Immature natural killer cell (primary cell): ENCODE measurements at regions not wholly inside any gene's neighbourhood (a gene's known extent, or its start where the extent isn't known, plus 50 kb on each side); places are given as distances from the start of the nearest gene placed in this dataset.

ENCODE experiments used
- DNase-seq, 3 donors: peaks; one replicate each; pipeline ENCODE4 v3.0.0; 2022; ENCODE audit warnings: mixed read lengths in 1 of 3
- H3K27ac Mint-ChIP-seq, 6 donors: one replicate each; pipeline ENCODE4 v1.8.0; 2020; ENCODE audit warnings: mixed read lengths in 6 of 6, mild to moderate bottlenecking in 5 of 6, inconsistent platforms in 4 of 6, moderate library complexity in 3 of 6
- H3K27me3 Mint-ChIP-seq, 3 donors: one replicate each; pipeline ENCODE4 v1.8.0; 2020 to 2021; ENCODE audit warnings: low read depth in 3 of 3, mild to moderate bottlenecking in 3 of 3, mixed read lengths in 3 of 3, moderate library complexity in 3 of 3, inconsistent platforms in 1 of 3
- H3K36me3 Mint-ChIP-seq, 3 donors: one replicate each; pipeline ENCODE4 v1.8.0; 2020; ENCODE audit warnings: mixed read lengths in 3 of 3, inconsistent platforms in 2 of 3, mild to moderate bottlenecking in 2 of 3
- H3K4me1 Mint-ChIP-seq, 2 donors: one replicate each; pipeline ENCODE4 v1.8.0; 2020; ENCODE audit warnings: inconsistent platforms in 2 of 2, mild to moderate bottlenecking in 2 of 2, mixed read lengths in 2 of 2, moderate library complexity in 1 of 2
- H3K4me3 Mint-ChIP-seq, 5 donors: one replicate each; pipeline ENCODE4 v1.8.0; 2020; ENCODE audit warnings: mild to moderate bottlenecking in 5 of 5, mixed read lengths in 5 of 5, inconsistent platforms in 3 of 5, moderate library complexity in 3 of 5
- H3K9me3 Mint-ChIP-seq, 6 donors: one replicate each; pipeline ENCODE4 v1.8.0; 2020; ENCODE audit warnings: mild to moderate bottlenecking in 6 of 6, mixed read lengths in 6 of 6, inconsistent platforms in 4 of 6, moderate library complexity in 3 of 6

DNA sequence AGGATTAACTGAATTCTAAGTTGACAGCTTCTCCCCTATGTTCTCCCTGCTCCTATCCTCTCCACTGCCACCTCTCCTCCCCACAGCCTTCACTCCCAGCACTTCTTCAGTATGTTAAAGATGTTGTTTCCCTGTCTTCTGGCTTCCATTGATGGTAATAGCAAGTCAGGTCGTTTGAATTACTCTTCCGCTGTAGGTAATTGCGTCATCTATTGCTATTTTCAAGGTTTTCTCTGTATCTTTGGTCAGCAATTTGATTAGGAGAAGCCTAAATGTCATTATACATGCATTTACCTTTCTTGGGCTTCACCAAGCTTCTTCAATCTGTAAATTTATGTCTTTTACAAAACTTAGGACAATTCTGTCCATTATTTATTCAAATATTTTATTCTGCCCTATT, 377.3 kb upstream of the KLF12 start:
- no peak overlapping the region for H3K27ac Mint-ChIP-seq
- H3K4me1 Mint-ChIP-seq: no peaks in the 10 kb centered on the region
- H3K9me3 Mint-ChIP-seq: peaks cover 0 to 10% (median 2%) of the 10 kb centered on the region in 6 donors
- no peak overlapping the region for H3K4me3 Mint-ChIP-seq
- H3K27me3 Mint-ChIP-seq: peaks cover 2 to 14% (median 6%) of the 10 kb centered on the region in 3 donors
- no peak for DNase-seq
- H3K36me3 Mint-ChIP-seq: no peaks in the 10 kb centered on the region

DNA sequence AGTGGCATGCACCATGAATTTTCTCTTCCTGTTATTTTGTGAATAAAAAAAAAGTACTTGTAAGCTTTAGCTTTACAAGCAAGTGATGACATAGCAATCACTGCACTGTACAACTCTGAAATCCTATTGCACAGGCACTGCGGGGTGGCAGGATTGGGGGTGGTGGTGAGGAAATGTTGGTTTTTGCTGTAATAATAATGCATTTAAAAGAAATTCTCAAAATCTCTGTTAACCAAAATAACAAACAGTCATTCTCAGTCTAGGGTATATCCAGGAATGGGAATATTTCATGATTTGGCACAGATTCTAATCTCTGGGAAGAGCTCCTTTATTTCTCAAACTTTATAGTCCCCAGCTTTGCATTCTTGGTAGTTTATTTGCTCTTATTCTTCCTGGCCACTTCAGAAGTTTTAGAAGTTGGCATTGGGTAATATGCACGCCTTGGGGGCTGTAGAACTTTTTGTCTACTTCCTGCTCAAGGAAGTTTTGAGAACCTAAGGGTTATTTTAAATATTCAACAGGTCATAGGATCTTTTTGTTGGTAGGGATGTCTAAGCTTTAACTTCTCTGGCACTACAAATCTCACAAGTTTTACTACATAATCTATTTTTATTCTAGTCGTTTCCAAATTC, 353.0 kb upstream of the KLF12 start:
- Mint-ChIP-seq H3K27me3 (peaks cover 3 to 13% (median 9%) of the 10 kb centered on the region in 3 donors), H3K4me1 (no peaks in the 10 kb centered on the region), H3K27ac (no peak overlapping the region), H3K4me3 (no peak overlapping the region), H3K9me3 (peaks cover 0 to 2% (median 0%) of the 10 kb centered on the region in 6 donors), H3K36me3 (peaks cover 0 to 4% (median 0%) of the 10 kb centered on the region in 3 donors)
- DNase-seq: no peak

DNA sequence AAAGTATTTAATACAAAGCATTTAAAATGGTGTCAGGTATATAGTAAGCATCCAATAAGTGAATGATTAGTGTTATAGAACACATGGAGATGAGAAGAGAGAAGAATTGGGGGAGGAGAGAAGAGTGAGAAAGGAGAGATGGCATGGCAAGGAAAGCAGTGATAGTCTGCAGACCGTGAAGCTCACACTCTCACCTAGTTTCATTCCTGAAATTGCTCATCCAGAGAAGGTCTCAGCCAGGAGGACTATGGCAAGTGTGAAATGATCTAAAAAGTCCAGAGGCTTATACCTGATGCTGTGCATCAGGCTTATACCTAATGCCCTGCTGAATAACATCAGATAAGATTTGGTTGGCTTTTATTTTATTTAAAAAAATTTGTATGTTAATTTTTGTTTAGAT, 351.6 kb upstream of the KLF12 start:
- no peak overlapping the region for H3K4me3 Mint-ChIP-seq
- no peaks in the 10 kb centered on the region for H3K4me1 Mint-ChIP-seq
- no peak overlapping the region for H3K27ac Mint-ChIP-seq
- DNase-seq: no peak
- H3K9me3 Mint-ChIP-seq: peaks cover 0 to 2% (median 0%) of the 10 kb centered on the region in 6 donors
- peaks cover 2 to 13% (median 9%) of the 10 kb centered on the region in 3 donors for H3K27me3 Mint-ChIP-seq
- peaks cover 0 to 4% (median 0%) of the 10 kb centered on the region in 3 donors for H3K36me3 Mint-ChIP-seq

DNA sequence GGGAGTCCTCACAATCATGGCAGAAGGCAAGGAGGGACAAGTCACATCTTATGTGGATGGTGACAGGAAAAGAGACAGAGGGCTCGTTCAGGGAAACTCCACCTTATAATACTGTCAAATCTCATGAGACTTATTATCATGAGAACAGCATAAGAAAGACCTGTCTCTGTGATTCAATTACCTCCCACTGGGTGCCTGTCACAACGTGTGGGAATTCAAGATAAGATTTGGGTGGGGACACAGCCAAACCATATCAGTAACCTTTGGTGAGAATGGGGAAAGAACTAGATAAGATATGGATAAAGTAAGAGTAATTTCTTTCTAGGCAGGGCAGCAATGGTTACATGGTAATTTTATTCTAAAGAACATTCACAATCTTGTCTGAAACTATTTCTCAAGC, 344.9 kb upstream of the KLF12 start:
- H3K27me3 Mint-ChIP-seq: peaks cover 2 to 9% (median 5%) of the 10 kb centered on the region in 3 donors
- no peak overlapping the region for H3K27ac Mint-ChIP-seq
- H3K36me3 Mint-ChIP-seq: no peaks in the 10 kb centered on the region
- no peak for DNase-seq
- no peak overlapping the region for H3K4me3 Mint-ChIP-seq
- no peaks in the 10 kb centered on the region for H3K9me3 Mint-ChIP-seq
- H3K4me1 Mint-ChIP-seq: no peaks in the 10 kb centered on the region

DNA sequence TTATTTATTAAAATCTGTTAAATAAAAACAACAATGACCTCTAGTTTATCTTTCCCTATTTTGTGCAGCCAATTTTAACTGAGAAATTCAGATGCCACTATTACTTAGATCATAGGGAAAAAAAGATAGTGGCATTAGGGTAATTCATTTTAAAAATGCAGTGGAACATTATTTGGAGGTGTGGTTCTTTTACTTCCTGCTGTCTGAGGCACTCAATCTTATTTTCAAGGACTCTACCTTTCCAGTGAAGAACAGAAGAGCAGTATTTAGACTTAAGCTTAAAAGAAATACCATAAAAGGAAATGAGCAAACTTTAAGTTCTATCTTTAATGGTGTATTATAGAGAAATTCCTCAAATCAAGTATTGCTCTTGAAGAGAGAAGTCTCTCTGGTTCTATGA, 342.6 kb upstream of the KLF12 start:
- peaks cover 2 to 10% (median 9%) of the 10 kb centered on the region in 3 donors for H3K27me3 Mint-ChIP-seq
- no peaks in the 10 kb centered on the region for H3K9me3 Mint-ChIP-seq
- no peaks in the 10 kb centered on the region for H3K4me1 Mint-ChIP-seq
- no peak overlapping the region for H3K4me3 Mint-ChIP-seq
- H3K27ac Mint-ChIP-seq: no peak overlapping the region
- H3K36me3 Mint-ChIP-seq: no peaks in the 10 kb centered on the region
- no peak for DNase-seq

DNA sequence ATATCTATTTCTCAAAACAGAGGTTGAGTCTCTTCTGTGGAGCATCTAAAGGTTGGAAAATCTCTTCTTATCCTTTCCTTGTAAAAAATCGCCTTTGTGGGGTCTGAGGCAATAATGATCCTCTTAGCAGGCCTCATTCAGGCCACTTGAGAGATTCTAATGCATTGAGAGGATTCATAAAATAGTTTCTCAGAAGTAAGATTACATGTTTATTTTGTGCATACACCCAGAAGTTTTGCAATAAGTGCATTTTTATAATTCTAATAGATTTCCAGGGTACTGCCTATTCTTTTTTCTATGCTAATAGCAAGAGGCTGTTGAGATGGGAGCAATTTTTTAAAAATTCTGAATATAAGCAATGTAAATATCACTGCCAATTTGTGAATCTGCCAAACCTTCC, 342.2 kb upstream of the KLF12 start:
- DNase-seq: no peak
- H3K27ac Mint-ChIP-seq: no peak overlapping the region
- no peaks in the 10 kb centered on the region for H3K36me3 Mint-ChIP-seq
- no peaks in the 10 kb centered on the region for H3K9me3 Mint-ChIP-seq
- H3K27me3 Mint-ChIP-seq: peaks cover 2 to 13% (median 10%) of the 10 kb centered on the region in 3 donors
- no peaks in the 10 kb centered on the region for H3K4me1 Mint-ChIP-seq
- H3K4me3 Mint-ChIP-seq: no peak overlapping the region

DNA sequence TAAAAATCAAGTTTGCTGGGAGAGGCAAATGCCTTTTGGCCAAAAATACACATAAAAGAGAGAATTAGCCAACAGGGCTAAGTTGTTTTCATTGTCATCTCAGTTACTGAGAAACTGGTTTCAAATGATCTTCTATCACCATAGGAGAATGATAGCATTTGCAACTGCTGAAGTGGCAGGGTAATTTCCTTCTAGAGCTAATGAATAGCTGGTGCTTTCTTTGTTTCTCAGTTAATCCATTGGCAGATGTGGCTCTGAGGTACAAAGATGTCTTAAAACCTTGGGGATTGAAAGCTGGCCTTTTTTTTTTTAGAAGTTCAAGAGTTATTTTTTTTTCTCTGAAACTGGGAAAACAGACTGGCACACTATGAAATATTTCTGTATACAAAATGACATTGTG, 332.7 kb upstream of the KLF12 start:
- H3K27me3 Mint-ChIP-seq: peaks cover 2 to 5% (median 2%) of the 10 kb centered on the region in 3 donors
- peaks cover 0 to 2% (median 0%) of the 10 kb centered on the region in 6 donors for H3K9me3 Mint-ChIP-seq

DNA sequence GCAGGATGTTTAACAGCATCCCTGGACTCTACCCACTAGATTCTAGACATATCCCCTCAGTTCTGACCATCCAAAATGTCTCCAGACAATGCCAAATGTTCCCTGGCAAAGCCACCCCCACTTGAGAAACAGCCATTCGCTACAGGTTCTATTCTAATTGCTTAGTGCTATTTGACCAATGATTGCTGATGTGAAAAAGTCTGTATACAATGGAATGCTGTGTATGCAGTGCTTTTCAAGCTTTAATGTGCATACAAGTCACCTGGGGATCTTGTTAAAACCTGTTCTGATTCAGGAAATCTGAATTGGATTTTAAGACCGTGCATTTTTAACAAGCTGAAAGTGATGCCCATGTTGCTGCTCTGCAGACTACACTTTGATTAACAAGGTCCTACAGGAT, 331.8 kb upstream of the KLF12 start:
- Mint-ChIP-seq H3K4me3 (no peak overlapping the region), H3K9me3 (peaks cover 0 to 2% (median 0%) of the 10 kb centered on the region in 6 donors), H3K27ac (no peak overlapping the region), H3K27me3 (peaks cover under 1 to 2% (median 2%) of the 10 kb centered on the region in 3 donors), H3K4me1 (no peaks in the 10 kb centered on the region), H3K36me3 (no peaks in the 10 kb centered on the region)
- no peak for DNase-seq

More for the DNA sequence above, 332.7 kb upstream of the KLF12 start:
- Mint-ChIP-seq H3K27ac (no peak overlapping the region), H3K4me3 (no peak overlapping the region), H3K36me3 (no peaks in the 10 kb centered on the region), H3K4me1 (no peaks in the 10 kb centered on the region)
- DNase-seq: no peak

DNA sequence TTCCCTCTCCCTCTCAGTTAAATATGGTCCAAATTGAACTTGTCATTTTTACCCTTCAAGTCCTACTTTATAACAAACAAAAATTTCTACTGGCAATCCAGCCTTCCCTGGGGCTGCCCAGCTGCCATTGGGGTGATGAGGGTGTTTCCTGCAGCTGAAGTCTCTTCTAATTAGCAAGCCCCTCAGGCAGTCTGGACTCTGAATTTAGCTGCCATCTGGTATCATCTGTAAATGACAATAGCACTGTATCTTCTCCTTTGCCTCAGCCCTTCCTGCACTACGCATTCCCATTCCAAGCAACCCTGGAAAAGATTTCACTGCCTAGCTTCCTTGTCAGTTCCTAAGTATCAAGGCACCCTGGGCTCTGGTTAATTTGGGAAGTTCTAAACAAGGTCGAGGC, 331.1 kb upstream of the KLF12 start:
- DNase-seq: no peak
- Mint-ChIP-seq H3K4me3 (no peak overlapping the region), H3K9me3 (peaks cover 0 to 2% (median 0%) of the 10 kb centered on the region in 6 donors), H3K4me1 (no peaks in the 10 kb centered on the region), H3K27ac (no peak overlapping the region), H3K36me3 (no peaks in the 10 kb centered on the region), H3K27me3 (peaks cover 2% of the 10 kb centered on the region in 3 donors)

DNA sequence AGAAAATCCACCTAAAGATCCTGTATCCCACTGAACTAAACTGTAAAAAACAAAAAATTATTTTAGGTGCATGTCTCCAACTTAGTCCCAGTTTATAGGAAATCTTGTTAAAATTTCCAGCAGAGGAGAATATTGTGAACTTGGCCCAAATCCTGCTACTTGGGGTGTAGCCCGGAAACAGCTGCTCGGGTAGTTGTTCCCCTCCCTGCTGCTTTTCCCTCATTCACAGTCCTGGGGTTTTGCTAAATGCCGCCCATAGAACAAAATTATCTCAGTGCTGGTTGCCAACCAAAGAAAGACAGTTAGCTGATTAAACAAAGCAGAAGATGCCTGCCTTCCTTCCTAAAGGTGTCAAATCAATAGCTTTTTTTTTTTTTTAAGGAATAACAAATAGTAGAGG, 330.5 kb upstream of the KLF12 start:
- Mint-ChIP-seq H3K4me1 (no peaks in the 10 kb centered on the region), H3K27ac (no peak overlapping the region), H3K9me3 (peaks cover 0 to 2% (median 0%) of the 10 kb centered on the region in 6 donors), H3K36me3 (no peaks in the 10 kb centered on the region), H3K4me3 (no peak overlapping the region), H3K27me3 (peaks cover 2% of the 10 kb centered on the region in 3 donors)
- DNase-seq: no peak

DNA sequence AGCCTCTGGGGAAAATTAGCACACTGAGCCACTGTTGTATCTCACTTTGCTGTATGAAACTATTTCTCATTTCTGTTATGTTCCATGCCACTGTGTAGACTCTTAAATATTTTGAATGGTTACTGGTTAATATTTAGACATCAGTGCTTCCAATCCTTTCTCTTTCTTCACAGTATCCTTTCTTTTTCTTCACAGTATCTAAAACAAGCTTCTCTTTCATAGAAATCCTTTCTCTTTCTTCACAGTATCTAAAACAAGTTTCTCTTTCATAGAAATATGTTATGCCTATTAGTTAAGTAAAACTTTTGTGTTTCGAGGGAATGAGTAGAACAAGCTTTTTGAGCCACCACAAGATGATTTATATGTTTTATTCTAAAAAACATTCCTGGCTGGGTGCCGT, 326.8 kb upstream of the KLF12 start:
- no peaks in the 10 kb centered on the region for H3K36me3 Mint-ChIP-seq
- H3K4me3 Mint-ChIP-seq: no peak overlapping the region
- H3K27ac Mint-ChIP-seq: no peak overlapping the region
- H3K4me1 Mint-ChIP-seq: no peaks in the 10 kb centered on the region
- H3K9me3 Mint-ChIP-seq: peaks cover 0 to 2% (median 0%) of the 10 kb centered on the region in 6 donors
- no peak for DNase-seq
- peaks cover 0 to 3% (median 2%) of the 10 kb centered on the region in 3 donors for H3K27me3 Mint-ChIP-seq

DNA sequence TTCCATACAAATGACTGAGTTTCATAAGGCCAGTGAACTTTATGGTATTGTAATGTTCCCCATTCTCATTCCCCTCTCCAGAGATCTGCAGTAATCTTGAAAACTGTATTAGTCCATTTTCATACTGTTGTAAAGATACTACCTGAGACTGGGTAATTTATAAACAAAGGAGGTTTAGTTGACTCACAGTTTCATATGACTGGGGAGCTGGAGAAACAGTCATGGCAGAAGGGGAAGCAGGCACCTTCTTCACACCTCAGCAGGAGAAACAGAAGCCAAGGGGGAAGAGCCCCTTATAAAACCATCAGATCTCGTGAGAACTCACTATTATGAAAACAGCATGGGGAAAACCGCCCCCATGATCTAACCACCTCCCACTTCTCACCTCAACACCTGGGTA, 318.7 kb upstream of the KLF12 start:
- H3K9me3 Mint-ChIP-seq: no peaks in the 10 kb centered on the region
- no peaks in the 10 kb centered on the region for H3K4me1 Mint-ChIP-seq
- peaks cover 5 to 14% (median 11%) of the 10 kb centered on the region in 3 donors for H3K27me3 Mint-ChIP-seq

DNA sequence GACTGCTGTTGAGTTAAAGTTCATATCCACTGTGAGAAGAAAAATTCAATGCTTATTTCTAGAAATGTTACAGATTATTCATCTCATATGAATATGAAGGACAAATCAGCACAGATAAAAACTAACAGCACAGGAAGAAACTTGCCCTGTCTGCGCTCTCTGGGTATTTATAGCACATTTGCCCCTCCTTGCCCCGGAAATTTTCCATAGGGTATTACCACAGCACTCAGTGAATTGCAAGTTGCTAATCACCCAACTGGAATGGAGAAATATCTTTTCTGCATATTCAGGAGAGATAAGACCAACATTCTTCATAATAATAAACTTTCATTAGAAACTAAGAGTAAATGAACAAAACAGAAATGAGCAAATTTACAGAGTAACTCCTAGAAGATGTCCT, 318.0 kb upstream of the KLF12 start:
- no peaks in the 10 kb centered on the region for H3K9me3 Mint-ChIP-seq
- DNase-seq: no peak

More for the DNA sequence above, 318.7 kb upstream of the KLF12 start:
- H3K4me3 Mint-ChIP-seq: no peak overlapping the region
- H3K36me3 Mint-ChIP-seq: peaks cover 0 to 3% (median 0%) of the 10 kb centered on the region in 3 donors
- no peak overlapping the region for H3K27ac Mint-ChIP-seq
- DNase-seq: no peak

DNA sequence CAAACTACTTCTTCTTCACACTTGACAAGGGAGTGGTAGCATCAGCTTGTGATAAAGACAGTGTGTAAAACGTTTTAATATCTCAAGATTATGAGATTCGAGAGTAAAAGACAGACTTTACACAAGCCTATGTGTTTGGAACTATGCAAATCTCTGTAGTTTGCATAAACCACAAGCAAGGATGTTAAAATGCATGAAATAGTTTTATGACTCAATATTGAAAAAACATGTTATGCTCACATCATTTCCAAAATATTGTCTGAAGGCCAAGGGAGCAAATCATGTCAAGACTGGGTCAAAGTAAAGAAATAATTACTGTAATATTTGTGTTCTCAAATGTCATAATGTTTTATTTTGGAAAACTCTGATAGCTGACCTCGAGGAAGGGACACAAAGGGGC, 316.8 kb upstream of the KLF12 start:
- Mint-ChIP-seq H3K4me1 (no peaks in the 10 kb centered on the region), H3K9me3 (no peaks in the 10 kb centered on the region), H3K27ac (no peak overlapping the region), H3K36me3 (peaks cover 0 to 3% (median 0%) of the 10 kb centered on the region in 3 donors), H3K27me3 (peaks cover 5 to 14% (median 13%) of the 10 kb centered on the region in 3 donors), H3K4me3 (no peak overlapping the region)
- DNase-seq: no peak

More for the DNA sequence above, 318.0 kb upstream of the KLF12 start:
- H3K27me3 Mint-ChIP-seq: peaks cover 5 to 14% (median 13%) of the 10 kb centered on the region in 3 donors
- H3K27ac Mint-ChIP-seq: no peak overlapping the region
- H3K36me3 Mint-ChIP-seq: peaks cover 0 to 3% (median 0%) of the 10 kb centered on the region in 3 donors
- H3K4me1 Mint-ChIP-seq: no peaks in the 10 kb centered on the region
- H3K4me3 Mint-ChIP-seq: no peak overlapping the region

DNA sequence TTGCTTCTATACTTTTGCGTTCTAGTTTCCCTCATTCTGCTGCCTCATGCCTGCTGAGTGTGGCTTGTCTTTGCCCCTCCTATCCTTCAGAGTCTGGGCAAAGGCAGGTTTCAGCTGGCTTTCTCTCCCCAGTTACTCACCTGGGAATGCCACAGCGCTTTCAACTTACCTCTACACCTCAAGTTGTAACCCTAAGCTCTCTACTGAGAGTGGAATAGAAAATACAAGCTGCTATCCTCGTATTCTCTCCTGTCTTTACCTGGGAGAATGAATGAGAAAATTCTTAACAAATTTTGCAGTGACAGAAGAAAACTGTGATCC, 316.3 kb upstream of the KLF12 start:
- no peak overlapping the region for H3K4me3 Mint-ChIP-seq
- no peaks in the 10 kb centered on the region for H3K4me1 Mint-ChIP-seq
- H3K36me3 Mint-ChIP-seq: peaks cover 0 to 3% (median 0%) of the 10 kb centered on the region in 3 donors
- no peak for DNase-seq
- H3K9me3 Mint-ChIP-seq: no peaks in the 10 kb centered on the region
- no peak overlapping the region for H3K27ac Mint-ChIP-seq
- peaks cover 5 to 14% (median 10%) of the 10 kb centered on the region in 3 donors for H3K27me3 Mint-ChIP-seq
